IMR-90 (cell line): ENCODE measurements at regions not wholly inside any gene's neighbourhood (a gene's known extent, or its start where the extent isn't known, plus 50 kb on each side); places are given as distances from the start of the nearest gene placed in this dataset.

Source experiments
- ATAC-seq: fragments of 200-7000 bp; cut with Tn5 transposase; 2 replicates; pipeline ENCODE4 v1.9.1; 2020; ENCODE audit warnings: low read depth, mild to moderate bottlenecking, moderate library complexity
- BruUV-seq: library from RNA; stranded (reverse); fragments of 400-500 nt; replicated peaks from 2 replicates; lab custom pipeline; 2021; lab: Mats Ljungman, UMichigan
- CTCF ChIA-PET: fragments of 300-600 bp; formaldehyde crosslinking; extraction: SDS; loops from one replicate; lab custom pipeline; 2021; ENCODE audit warnings: antibody characterized with exemption; lab: Yijun Ruan, JAX
- POLR2A ChIA-PET: fragments of 300-600 bp; sonication (Branson Sonifier 250); formaldehyde crosslinking; loops from one replicate; lab custom pipeline; 2022; ENCODE audit warnings: antibody characterized with exemption; ENCODE audit not compliant: unreplicated experiment; lab: Charles Lee
- DNase-seq: peaks from one replicate; pipeline ENCODE4 v3.0.0; 2013
- H2AFZ ChIP-seq: replicated peaks from 2 replicates; pipeline ENCODE3; 2013; ENCODE audit warnings: low read length, mild to moderate bottlenecking; ENCODE audit not compliant: poor library complexity
- H2AK5ac ChIP-seq: 2 replicates; pipeline ENCODE4 v1.6.1; 2013; ENCODE audit warnings: low read depth, low read length, inconsistent platforms
- H2AK9ac ChIP-seq: replicated peaks from 2 replicates; pipeline ENCODE3; 2013; ENCODE audit warnings: mild to moderate bottlenecking, low read depth, low read length, moderate library complexity; ENCODE audit not compliant: poor library complexity
- H2BK120ac ChIP-seq: 2 replicates; pipeline ENCODE4 v1.6.1; 2013; ENCODE audit warnings: low read depth, low read length, inconsistent platforms
- H2BK15ac ChIP-seq: 3 replicates; pipeline ENCODE4 v1.6.1; 2013; ENCODE audit warnings: low read depth, low read length, inconsistent platforms
- H2BK20ac ChIP-seq: 2 replicates; pipeline ENCODE4 v1.6.1; 2013; ENCODE audit warnings: low read depth, mild to moderate bottlenecking, inconsistent platforms, low read length, moderate library complexity
- H2BK5ac ChIP-seq: 2 replicates; pipeline ENCODE4 v1.6.1; 2013; ENCODE audit warnings: mild to moderate bottlenecking, low read depth, low read length, inconsistent platforms; ENCODE audit not compliant: poor library complexity, severe bottlenecking
- H3K14ac ChIP-seq: replicated peaks from 2 replicates; pipeline ENCODE4 v1.6.1; 2013; ENCODE audit warnings: low read depth, low read length, inconsistent platforms
- H3K18ac ChIP-seq: 2 replicates; pipeline ENCODE4 v1.6.1; 2013; ENCODE audit warnings: low read depth, low read length, control low read depth
- H3K23ac ChIP-seq: 2 replicates; pipeline ENCODE4 v1.6.1; 2013; ENCODE audit warnings: low read depth, low read length, inconsistent platforms
- H3K27ac ChIP-seq: 2 replicates; pipeline ENCODE4 v1.5.1; 2013; ENCODE audit warnings: mild to moderate bottlenecking, control low read depth, low read length; ENCODE audit not compliant: insufficient read depth
- H3K27me3 ChIP-seq: 2 replicates; pipeline ENCODE4 v1.6.1; 2013; ENCODE audit warnings: low read length; ENCODE audit not compliant: control insufficient read depth, insufficient read depth
- H3K36me3 ChIP-seq: 2 replicates; pipeline ENCODE4 v1.6.1; 2013; ENCODE audit warnings: low read length, mixed read lengths; ENCODE audit not compliant: control insufficient read depth, insufficient read depth
- H3K4ac ChIP-seq: 2 replicates; pipeline ENCODE4 v1.6.1; 2013; ENCODE audit warnings: low read depth, low read length, inconsistent platforms
- H3K4me1 ChIP-seq: 2 replicates; pipeline ENCODE4 v1.6.1; 2013; ENCODE audit warnings: low read length, mixed read lengths; ENCODE audit not compliant: control insufficient read depth, insufficient read depth
- H3K4me2 ChIP-seq: 2 replicates; pipeline ENCODE4 v1.6.1; 2013; ENCODE audit warnings: low read depth, mild to moderate bottlenecking, control low read depth, low read length, moderate library complexity
- H3K4me3 ChIP-seq: 2 replicates; pipeline ENCODE4 v1.5.1; 2013; ENCODE audit warnings: low read depth, mild to moderate bottlenecking, control low read depth, low read length, moderate library complexity; ENCODE audit not compliant: insufficient read depth
- H3K56ac ChIP-seq: 2 replicates; pipeline ENCODE4 v1.6.1; 2013; ENCODE audit warnings: low read length, inconsistent platforms; ENCODE audit not compliant: insufficient read depth; ENCODE audit errors: extremely low read depth
- H3K79me1 ChIP-seq, 2 experiments: 2 replicates each; pipeline ENCODE4 v1.6.1; 2013; ENCODE audit warnings: low read length in 2 of 2, inconsistent platforms in 1 of 2, low read depth in 1 of 2
- H3K9ac ChIP-seq: 2 replicates; pipeline ENCODE4 v1.6.1; 2013; ENCODE audit warnings: low read depth, low read length, control low read depth
- H3K9me1 ChIP-seq: 2 replicates; pipeline ENCODE4 v1.6.1; 2013; ENCODE audit warnings: low read length, inconsistent platforms; ENCODE audit not compliant: insufficient read depth
- H3K9me3 ChIP-seq: 2 replicates; pipeline ENCODE4 v1.6.1; 2013; ENCODE audit warnings: low read length; ENCODE audit not compliant: control insufficient read depth, insufficient read depth
- H4K20me1 ChIP-seq: 2 replicates; pipeline ENCODE4 v1.6.1; 2013; ENCODE audit warnings: low read length, inconsistent platforms; ENCODE audit not compliant: insufficient read depth
- H4K5ac ChIP-seq: 2 replicates; pipeline ENCODE4 v1.6.1; 2013; ENCODE audit warnings: mild to moderate bottlenecking, low read depth, low read length, control low read depth
- H4K8ac ChIP-seq, 2 experiments: 2 replicates each; pipeline ENCODE4 v1.6.1; 2013; ENCODE audit warnings: low read depth in 2 of 2, low read length in 2 of 2, control low read depth in 1 of 2, inconsistent platforms in 1 of 2
- H4K91ac ChIP-seq: 2 replicates; pipeline ENCODE4 v1.6.1; 2013; ENCODE audit warnings: low read depth, low read length, inconsistent platforms; ENCODE audit not compliant: insufficient read depth
- BHLHE40 ChIP-seq: fragments of 150-350 bp; IDR thresholded peaks from 2 replicates; pipeline ENCODE4 v1.6.1; 2016; ENCODE audit warnings: mild to moderate bottlenecking, low read depth, low read length
- CEBPB ChIP-seq: IDR thresholded peaks from 2 replicates; pipeline ENCODE4 v1.6.1; 2012; ENCODE audit warnings: low read depth, low read length, improper control_type of control experiment
- CHD1 ChIP-seq: IDR thresholded peaks from 2 replicates; pipeline ENCODE4 v1.6.1; 2012; ENCODE audit warnings: low read depth, low read length, improper control_type of control experiment
- ELK1 ChIP-seq: fragments of 150-350 bp; IDR thresholded peaks from 2 replicates; pipeline ENCODE4 v1.6.1; 2016; ENCODE audit warnings: low read depth, mild to moderate bottlenecking, low read length, moderate library complexity, borderline replicate concordance
- FOS ChIP-seq: fragments of 150-350 bp; IDR thresholded peaks from 2 replicates; pipeline ENCODE4 v1.6.1; 2016; ENCODE audit warnings: low read depth, low read length
- MAFK ChIP-seq: IDR thresholded peaks from 2 replicates; pipeline ENCODE4 v1.6.1; 2012; ENCODE audit warnings: low read depth, low read length, improper control_type of control experiment
- MAZ ChIP-seq: IDR thresholded peaks from 2 replicates; pipeline ENCODE4 v1.6.1; 2012; ENCODE audit warnings: low read depth, mild to moderate bottlenecking, low read length, improper control_type of control experiment, moderate library complexity, borderline replicate concordance
- MXI1 ChIP-seq: IDR thresholded peaks from 2 replicates; pipeline ENCODE4 v1.6.1; 2012; ENCODE audit warnings: low read depth, mild to moderate bottlenecking, low read length, moderate library complexity, borderline replicate concordance
- NFE2L2 ChIP-seq: fragments of 150-350 bp; IDR thresholded peaks from 2 replicates; pipeline ENCODE4 v1.6.1; 2016; ENCODE audit warnings: low read depth, mild to moderate bottlenecking, low read length
- POLR2A ChIP-seq: IDR thresholded peaks from 2 replicates; pipeline ENCODE4 v1.6.1; 2012; ENCODE audit warnings: mild to moderate bottlenecking, low read depth, low read length
- RAD21 ChIP-seq: IDR thresholded peaks from 2 replicates; pipeline ENCODE4 v1.6.1; 2012; ENCODE audit warnings: low read length, improper control_type of control experiment
- RCOR1 ChIP-seq: IDR thresholded peaks from 2 replicates; pipeline ENCODE4 v1.6.1; 2012; ENCODE audit warnings: mild to moderate bottlenecking, low read length, improper control_type of control experiment; ENCODE audit not compliant: insufficient replicate concordance
- RFX5 ChIP-seq: IDR thresholded peaks from 2 replicates; pipeline ENCODE4 v1.8.0; 2012; ENCODE audit warnings: low read depth, mild to moderate bottlenecking, low read length, moderate library complexity
- SMC3 ChIP-seq: fragments of 150-350 bp; IDR thresholded peaks from 2 replicates; pipeline ENCODE4 v1.6.1; 2016; ENCODE audit warnings: low read depth, mild to moderate bottlenecking, antibody characterized with exemption, low read length, moderate library complexity
- WGBS, 2 experiments: methylation state at CpG; one replicate each; pipeline versions ENCODE4 v1.1.5 to v1.1.7; 2013; ENCODE audit warnings: missing lambda C conversion rate in 2 of 2; ENCODE audit not compliant: insufficient read length in 1 of 2; ENCODE audit errors: extremely low coverage in 2 of 2; 5-methylcytosine and 5-hydroxymethylcytosine counted together
- dilution Hi-C: fragments of 300-500 bp; cut with HindIII; formaldehyde crosslinking; loops from one replicate; pipeline ENCODE4 v1.14.3; 2018; ENCODE audit warnings: low sequenced_read_pairs; ENCODE audit not compliant: unreplicated experiment
- in situ Hi-C: fragments of 300-500 bp; cut with MboI; formaldehyde crosslinking; loops from 3 replicates; pipeline ENCODE4 v1.14.3; 2019; ENCODE audit warnings: low sequenced_read_pairs, inconsistent platforms, mixed read lengths
- intact Hi-C: fragments of 100-400 bp; cut with micrococcal nuclease; formaldehyde crosslinking; loops from 2 replicates; pipeline ENCODE4 v1.10.0; 2022
- TF ChIP-seq, protein P1 (sequence below): conservative IDR thresholded peaks from 2 replicates; pipeline ENCODE4 v1.5.1; 2012; ENCODE audit warnings: mild to moderate bottlenecking, low read depth, low read length, improper control_type of control experiment
- TF ChIP-seq, protein P2 (sequence below): fragments of 150-350 bp; IDR thresholded peaks from 2 replicates; pipeline ENCODE4 v1.6.1; 2017; ENCODE audit warnings: mild to moderate bottlenecking, antibody characterized with exemption, low read length, low read depth

DNA sequence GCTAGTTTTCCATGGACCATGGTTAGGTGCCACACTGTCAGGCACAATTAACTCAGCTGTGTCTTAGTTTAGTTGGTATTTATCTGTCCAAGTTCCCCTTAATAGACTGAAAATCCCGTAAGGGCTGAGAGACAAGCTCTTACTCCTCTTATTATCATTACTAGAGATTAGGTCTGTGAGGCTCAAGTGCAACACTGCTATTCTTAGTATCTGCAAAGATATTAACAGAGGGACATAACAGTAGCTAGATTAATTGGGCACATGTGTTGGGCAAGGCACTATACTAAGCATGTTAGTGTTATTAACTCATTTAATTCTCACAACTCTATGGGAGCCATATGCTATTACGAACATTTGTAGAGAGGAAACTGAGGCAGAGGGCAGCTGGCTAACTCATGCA is 137.3 kb downstream of the VEGFA start:
- Histone ChIP-seq H3K18ac (no peak overlapping the region), H2AK9ac (no peak overlapping the region), H2AK5ac (no peak overlapping the region), H3K4ac (no peak overlapping the region), H3K9ac (no peak overlapping the region), H3K23ac (no peak overlapping the region), H3K4me2 (no peak overlapping the region), H3K79me1 (no peaks in the 10 kb centered on the region), H3K9me1 (0 out of 2 replicates have a peak, but pooled peaks cover 2% of the 10 kb centered on the region), H3K36me3 (no peaks in the 10 kb centered on the region), H3K14ac (no peak overlapping the region), H3K27me3 (peaks cover 6% of the 10 kb centered on the region; the same call in 1 of the 2 replicates), H3K4me1 (peaks cover 13% of the 10 kb centered on the region), H4K5ac (no peak overlapping the region), H4K91ac (no peak overlapping the region), H3K9me3 (no peaks in the 10 kb centered on the region), H4K8ac (no peak overlapping the region), H4K20me1 (no peaks in the 10 kb centered on the region), H2BK5ac (no peak overlapping the region), H3K56ac (no peak overlapping the region), H2BK20ac (no peak overlapping the region), H2BK120ac (no peak overlapping the region), H2AFZ (no peak overlapping the region), H2BK15ac (no peak overlapping the region), H3K27ac (no peak overlapping the region), H3K4me3 (no peak overlapping the region)
- DNase-seq (no peak), ATAC-seq (no peak)
- dilution Hi-C loops (no loop called here), intact Hi-C loops (no loop called here), in situ Hi-C loops (no loop called here)
- BruUV-seq: no TSS peak
- no CpG with 5 or more reads among the region's 2 CpGs for WGBS, 2 experiments
- TF ChIP-seq, protein P1, sequence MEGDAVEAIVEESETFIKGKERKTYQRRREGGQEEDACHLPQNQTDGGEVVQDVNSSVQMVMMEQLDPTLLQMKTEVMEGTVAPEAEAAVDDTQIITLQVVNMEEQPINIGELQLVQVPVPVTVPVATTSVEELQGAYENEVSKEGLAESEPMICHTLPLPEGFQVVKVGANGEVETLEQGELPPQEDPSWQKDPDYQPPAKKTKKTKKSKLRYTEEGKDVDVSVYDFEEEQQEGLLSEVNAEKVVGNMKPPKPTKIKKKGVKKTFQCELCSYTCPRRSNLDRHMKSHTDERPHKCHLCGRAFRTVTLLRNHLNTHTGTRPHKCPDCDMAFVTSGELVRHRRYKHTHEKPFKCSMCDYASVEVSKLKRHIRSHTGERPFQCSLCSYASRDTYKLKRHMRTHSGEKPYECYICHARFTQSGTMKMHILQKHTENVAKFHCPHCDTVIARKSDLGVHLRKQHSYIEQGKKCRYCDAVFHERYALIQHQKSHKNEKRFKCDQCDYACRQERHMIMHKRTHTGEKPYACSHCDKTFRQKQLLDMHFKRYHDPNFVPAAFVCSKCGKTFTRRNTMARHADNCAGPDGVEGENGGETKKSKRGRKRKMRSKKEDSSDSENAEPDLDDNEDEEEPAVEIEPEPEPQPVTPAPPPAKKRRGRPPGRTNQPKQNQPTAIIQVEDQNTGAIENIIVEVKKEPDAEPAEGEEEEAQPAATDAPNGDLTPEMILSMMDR: no peak
- TF ChIP-seq BHLHE40 (no peak), CHD1 (no peak), RCOR1 (no peak), CEBPB (no peak), MXI1 (no peak), ELK1 (no peak), MAFK (no peak), MAZ (no peak), SMC3 (no peak), POLR2A (no peak), NFE2L2 (no peak), FOS (no peak), RFX5 (no peak), RAD21 (no peak)
- TF ChIP-seq, protein P2, sequence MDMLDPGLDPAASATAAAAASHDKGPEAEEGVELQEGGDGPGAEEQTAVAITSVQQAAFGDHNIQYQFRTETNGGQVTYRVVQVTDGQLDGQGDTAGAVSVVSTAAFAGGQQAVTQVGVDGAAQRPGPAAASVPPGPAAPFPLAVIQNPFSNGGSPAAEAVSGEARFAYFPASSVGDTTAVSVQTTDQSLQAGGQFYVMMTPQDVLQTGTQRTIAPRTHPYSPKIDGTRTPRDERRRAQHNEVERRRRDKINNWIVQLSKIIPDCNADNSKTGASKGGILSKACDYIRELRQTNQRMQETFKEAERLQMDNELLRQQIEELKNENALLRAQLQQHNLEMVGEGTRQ: no peak
- ChIA-PET CTCF (no interaction called here), POLR2A (no interaction called here)
